Psoas muscle (tissue), 7 donors: ENCODE measurements at regions not wholly inside any gene's neighbourhood (a gene's known extent, or its start where the extent isn't known, plus 50 kb on each side); places are given as distances from the start of the nearest gene placed in this dataset.

Experiments used
- ATAC-seq, 4 donors: fragments of 200-7000 bp; cut with Tn5 transposase; one replicate each; pipeline ENCODE4 v1.9.1; 2020; ENCODE audit warnings: moderate library complexity in 3 of 4, mild to moderate bottlenecking in 2 of 4
- DNase-seq, 2 donors: peaks; one replicate each; pipeline ENCODE4 v3.0.0-alpha.2; 2020
- H3K27ac ChIP-seq: fragments of 200-600 bp; one replicate; pipeline ENCODE4 v1.8.0; 2022
- H3K27me3 ChIP-seq, 3 donors: fragments of 200-600 bp in 1 of 3; one replicate each; pipeline versions ENCODE4 v1.6.1 to v1.8.0; 2013 to 2022; ENCODE audit warnings: low read length in 2 of 3, mild to moderate bottlenecking in 2 of 3, moderate library complexity in 1 of 3; ENCODE audit not compliant: insufficient read depth in 3 of 3
- H3K36me3 ChIP-seq, 2 donors: fragments of 200-600 bp in 1 of 2; one replicate each; pipeline versions ENCODE4 v1.6.1 to v1.8.0; 2013 to 2022; ENCODE audit warnings: low read depth in 1 of 2, mild to moderate bottlenecking in 1 of 2, moderate library complexity in 1 of 2; ENCODE audit not compliant: insufficient read depth in 1 of 2
- H3K4me1 ChIP-seq: fragments of 200-600 bp; one replicate; pipeline ENCODE4 v1.8.0; 2022
- H3K4me3 ChIP-seq: fragments of 200-600 bp; one replicate; pipeline ENCODE4 v1.8.0; 2022; ENCODE audit warnings: mild to moderate bottlenecking
- H3K9me3 ChIP-seq: fragments of 200-600 bp; one replicate; pipeline ENCODE4 v1.8.0; 2022
- CTCF ChIP-seq: fragments of 200-600 bp; IDR thresholded peaks from one replicate; pipeline ENCODE4 v1.8.0; 2022; ENCODE audit warnings: antibody characterized with exemption
- WGBS, 3 donors: extraction: QIAGEN DNeasy Blood & Tissue Kit; methylation state at CpG; one replicate each; pipeline versions ENCODE4 v1.1.6 to v1.1.7; 2013; 5-methylcytosine and 5-hydroxymethylcytosine counted together
- intact Hi-C, 2 donors: fragments of 100-400 bp; cut with DNase I; formaldehyde crosslinking; loops; one replicate each; pipeline versions ENCODE4 v1.11.0 to v1.14.2; 2022
- donor health status: healthy with polysubstance abuse.
- donor health status: DM: no; HTN: no; CAD: no; lungs with moderate emphysema.
- donor health status: Bipolar disorder and iron deficiency.
- donor health status: healthy.
- donor health status: DM: yes; HTN: yes; CAD: no.
- donor health status: DM: no; HTN: no; CAD: no.
- donor health status: DM: yes; HTN: yes; CAD: no.

DNA sequence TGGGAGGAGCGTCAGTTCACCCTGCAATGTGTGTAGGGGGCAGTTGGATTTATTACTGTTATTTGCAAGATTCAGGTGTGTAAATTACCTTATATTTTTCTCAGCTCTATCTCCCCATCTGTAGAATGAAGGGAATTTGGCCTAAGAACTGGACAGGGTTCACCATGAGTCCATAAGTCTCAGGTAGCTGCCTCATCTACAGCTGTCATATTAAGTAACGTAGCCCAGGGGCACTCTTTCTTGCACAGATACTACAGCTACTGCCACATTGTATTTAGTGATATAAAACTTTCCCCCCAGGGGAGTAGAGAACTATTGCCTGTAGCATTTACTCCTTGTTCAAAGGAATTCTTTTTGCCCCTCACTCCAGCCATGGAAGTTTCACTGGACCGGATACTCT, 301.4 kb upstream of the ZNF608 start:
- no peaks in the 10 kb centered on the region for H3K27me3 ChIP-seq
- no peak for TF ChIP-seq CTCF
- H3K4me3 ChIP-seq: no peak overlapping the region
- ATAC-seq: no peak
- H3K9me3 ChIP-seq: no peaks in the 10 kb centered on the region
- intact Hi-C loops: loop anchor here in 1 of 2 donors (5.0 to 10.0 kb wide), 2 partner anchors 136 to 207 kb away; no protein-coding TSS in a partner anchor
- H3K4me1 ChIP-seq: peaks cover 20% of the 10 kb centered on the region
- DNase-seq: no peak
- no peak overlapping the region for H3K27ac ChIP-seq
- no peaks in the 10 kb centered on the region for H3K36me3 ChIP-seq
- 93 to 96% (median 94%) methylated on average over 3 of the region's 3 CpGs for WGBS, 3 donors

- TF ChIP-seq CTCF: no peak
- no peak overlapping the region for H3K4me3 ChIP-seq
- H3K27ac ChIP-seq: no peak overlapping the region
- DNase-seq (no peak), ATAC-seq (no peak)
- no peaks in the 10 kb centered on the region for H3K36me3 ChIP-seq
- intact Hi-C loops: loop anchor here in 1 of 2 donors (5.0 to 10.0 kb wide), 2 partner anchors 138 to 205 kb away; no protein-coding TSS in a partner anchor
- H3K9me3 ChIP-seq: no peaks in the 10 kb centered on the region
- no peaks in the 10 kb centered on the region for H3K27me3 ChIP-seq
- H3K4me1 ChIP-seq: peaks cover 4% of the 10 kb centered on the region
- WGBS, 3 donors: 40 to 62% (median 41%) methylated on average over 6 of the region's 6 CpGs
Observed at GRCh38 chr5:125049721-125050702, 303.6 kb upstream of the ZNF608 start.

GRCh38 chr5:125050926-125051325, 304.5 kb upstream of the ZNF608 start:
- H3K27me3 ChIP-seq: no peaks in the 10 kb centered on the region
- H3K9me3 ChIP-seq: no peaks in the 10 kb centered on the region
- WGBS, 3 donors: 97 to 100% (median 97%) methylated on average over 1 of the region's 1 CpG
- H3K4me1 ChIP-seq: peaks cover 4% of the 10 kb centered on the region
- no peak for ATAC-seq
- TF ChIP-seq CTCF: no peak
- intact Hi-C loops: no loop called here
- no peak overlapping the region for H3K4me3 ChIP-seq
- H3K36me3 ChIP-seq: no peaks in the 10 kb centered on the region
- no peak overlapping the region for H3K27ac ChIP-seq
- no peak for DNase-seq

DNA sequence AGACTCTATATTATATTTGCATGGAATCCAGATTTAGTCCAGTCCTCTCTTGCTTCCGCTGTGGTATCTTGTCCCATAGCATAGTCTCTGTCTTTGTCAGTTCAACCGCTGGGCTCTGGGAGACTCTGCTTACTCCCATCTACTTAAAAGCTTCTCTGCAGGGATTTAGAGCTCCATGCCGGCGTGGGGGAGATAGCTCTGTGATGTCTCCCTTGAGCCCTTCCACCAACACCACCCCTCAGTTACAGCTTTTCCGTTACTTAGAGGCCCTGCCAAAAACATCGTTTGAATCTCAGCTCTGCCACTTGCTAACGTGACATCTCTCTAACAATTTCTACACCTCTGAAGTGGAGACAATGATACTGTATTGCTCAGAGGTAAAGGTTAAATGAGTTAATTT, 306.1 kb upstream of the ZNF608 start:
- TF ChIP-seq CTCF: no peak
- WGBS, 3 donors: 84 to 86% (median 85%) methylated on average over 7 of the region's 7 CpGs
- Histone ChIP-seq H3K4me3 (no peak overlapping the region), H3K27me3 (no peaks in the 10 kb centered on the region), H3K4me1 (peaks cover 4% of the 10 kb centered on the region), H3K9me3 (no peaks in the 10 kb centered on the region), H3K27ac (no peak overlapping the region), H3K36me3 (no peaks in the 10 kb centered on the region)
- intact Hi-C loops: no loop called here
- ATAC-seq (no peak), DNase-seq (no peak)
